ENCODE measurements at regions not wholly inside any gene's neighbourhood (a gene's known extent, or its start where the extent isn't known, plus 50 kb on each side); places are given as distances from the start of the nearest gene placed in this dataset.

DNA sequence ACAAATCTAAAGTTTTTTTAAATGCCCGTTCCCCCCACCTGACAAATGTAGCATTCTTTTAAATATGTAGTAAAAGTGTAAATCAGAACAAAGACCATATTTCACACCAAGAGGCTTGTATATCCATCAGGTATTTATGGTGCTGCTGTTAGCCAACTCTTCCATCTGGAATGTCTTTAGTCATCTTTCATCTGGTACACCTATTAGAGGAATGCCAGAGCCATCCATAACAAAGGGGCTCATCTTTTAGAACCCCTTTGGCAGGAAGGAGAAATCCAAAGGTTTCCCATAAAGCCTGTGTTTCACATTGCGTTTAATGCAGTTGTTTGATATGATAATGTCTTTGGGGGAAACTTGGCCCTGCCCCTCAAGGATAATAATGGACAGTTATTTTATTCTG is 79.3 kb upstream of the C1orf87 start:
- TF ChIP-seq, protein P1, sequence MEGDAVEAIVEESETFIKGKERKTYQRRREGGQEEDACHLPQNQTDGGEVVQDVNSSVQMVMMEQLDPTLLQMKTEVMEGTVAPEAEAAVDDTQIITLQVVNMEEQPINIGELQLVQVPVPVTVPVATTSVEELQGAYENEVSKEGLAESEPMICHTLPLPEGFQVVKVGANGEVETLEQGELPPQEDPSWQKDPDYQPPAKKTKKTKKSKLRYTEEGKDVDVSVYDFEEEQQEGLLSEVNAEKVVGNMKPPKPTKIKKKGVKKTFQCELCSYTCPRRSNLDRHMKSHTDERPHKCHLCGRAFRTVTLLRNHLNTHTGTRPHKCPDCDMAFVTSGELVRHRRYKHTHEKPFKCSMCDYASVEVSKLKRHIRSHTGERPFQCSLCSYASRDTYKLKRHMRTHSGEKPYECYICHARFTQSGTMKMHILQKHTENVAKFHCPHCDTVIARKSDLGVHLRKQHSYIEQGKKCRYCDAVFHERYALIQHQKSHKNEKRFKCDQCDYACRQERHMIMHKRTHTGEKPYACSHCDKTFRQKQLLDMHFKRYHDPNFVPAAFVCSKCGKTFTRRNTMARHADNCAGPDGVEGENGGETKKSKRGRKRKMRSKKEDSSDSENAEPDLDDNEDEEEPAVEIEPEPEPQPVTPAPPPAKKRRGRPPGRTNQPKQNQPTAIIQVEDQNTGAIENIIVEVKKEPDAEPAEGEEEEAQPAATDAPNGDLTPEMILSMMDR (optimal IDR thresholded peaks at IDR 0.05 in 1 of 3, IDR thresholded peaks at IDR 0.05 in 1 of 3, conservative IDR thresholded peaks at IDR 0.05 in 1 of 3; ENCODE audit: extremely low read depth in 1 of 3, insufficient read depth in 2 of 3, low read length in 3 of 3) = no peak
- no peak for TF ChIP-seq EZH2 (IDR thresholded peaks at IDR 0.05; ENCODE audit: low read length)

Data from keratinocyte (primary cell).